COR-L47 (cell line): ENCODE measurements at regions not wholly inside any gene's neighbourhood (a gene's known extent, or its start where the extent isn't known, plus 50 kb on each side); places are given as distances from the start of the nearest gene placed in this dataset.
"Not testable (repeated sequence)": the region's sequence is repeated elsewhere in the genome, so short reads cannot be mapped to it uniquely, and the experiment has no call there.

Experiments used
- DNase-seq: peaks from one replicate; lab custom pipeline; 2025; lab: John Stamatoyannopoulos, UW

- DNase-seq, result no peak
These were observed 302.8 kb downstream of the FOXO1 start for GRCh38 chr13:40363653-40364052.

- no peak for DNase-seq
These were observed 300.3 kb downstream of the FOXO1 start for GRCh38 chr13:40366119-40366518.

- no peak for DNase-seq
These were observed 298.1 kb downstream of the FOXO1 start for GRCh38 chr13:40368127-40368891.

- DNase-seq, result no peak
These were observed 295.8 kb downstream of the FOXO1 start for GRCh38 chr13:40370661-40371060.

- no peak for DNase-seq
These were observed 294.8 kb downstream of the FOXO1 start for GRCh38 chr13:40371531-40372125.

GRCh38 chr13:40373608-40374007, 292.8 kb downstream of the FOXO1 start:
- not testable (repeated sequence) for DNase-seq

- no peak for DNase-seq
These were observed 290.8 kb downstream of the FOXO1 start for GRCh38 chr13:40375489-40376171.

GRCh38 chr13:40376296-40376849, 290.1 kb downstream of the FOXO1 start:
- no peak for DNase-seq

GRCh38 chr13:40376867-40377535, 289.4 kb downstream of the FOXO1 start:
- DNase-seq, result no peak

- DNase-seq, result no peak
These were observed 288.7 kb downstream of the FOXO1 start for GRCh38 chr13:40377783-40378182.

GRCh38 chr13:40379196-40379595, 287.2 kb downstream of the FOXO1 start:
- no peak for DNase-seq

GRCh38 chr13:40379794-40380578, 286.5 kb downstream of the FOXO1 start:
- DNase-seq, result no peak

GRCh38 chr13:40381935-40382764, 284.3 kb downstream of the FOXO1 start:
- DNase-seq, result no peak

- no peak for DNase-seq
These were observed 283.3 kb downstream of the FOXO1 start for GRCh38 chr13:40383132-40383531.

GRCh38 chr13:40383885-40384284, 282.6 kb downstream of the FOXO1 start:
- no peak for DNase-seq

- no peak for DNase-seq
These were observed 281.2 kb downstream of the FOXO1 start for GRCh38 chr13:40384976-40385857.

- DNase-seq, result no peak
These were observed 280.6 kb downstream of the FOXO1 start for GRCh38 chr13:40385858-40386180.

GRCh38 chr13:40386586-40386985, 279.9 kb downstream of the FOXO1 start:
- no peak for DNase-seq

- no peak for DNase-seq
These were observed 278.7 kb downstream of the FOXO1 start for GRCh38 chr13:40387775-40388174.

GRCh38 chr13:40388617-40389016, 277.8 kb downstream of the FOXO1 start:
- DNase-seq, result no peak
